D721Med (cell line): ENCODE measurements at regions not wholly inside any gene's neighbourhood (a gene's known extent, or its start where the extent isn't known, plus 50 kb on each side); places are given as distances from the start of the nearest gene placed in this dataset.

Experiments
- DNase-seq: peaks from one replicate; pipeline ENCODE4 v3.0.0; 2011; ENCODE audit warnings: low spot score; ENCODE audit not compliant: insufficient read length
- FAIRE-seq: peaks from 2 replicates; lab custom pipeline; 2011; peaks lifted over from hg19 to GRCh38; lab: Jason Lieb, UNC
- CTCF ChIP-seq: IDR thresholded peaks from 2 replicates; pipeline ENCODE4 v1.5.1; 2012; ENCODE audit warnings: mild to moderate bottlenecking, control low read depth; ENCODE audit not compliant: insufficient read depth; ENCODE audit errors: missing control alignments

DNA sequence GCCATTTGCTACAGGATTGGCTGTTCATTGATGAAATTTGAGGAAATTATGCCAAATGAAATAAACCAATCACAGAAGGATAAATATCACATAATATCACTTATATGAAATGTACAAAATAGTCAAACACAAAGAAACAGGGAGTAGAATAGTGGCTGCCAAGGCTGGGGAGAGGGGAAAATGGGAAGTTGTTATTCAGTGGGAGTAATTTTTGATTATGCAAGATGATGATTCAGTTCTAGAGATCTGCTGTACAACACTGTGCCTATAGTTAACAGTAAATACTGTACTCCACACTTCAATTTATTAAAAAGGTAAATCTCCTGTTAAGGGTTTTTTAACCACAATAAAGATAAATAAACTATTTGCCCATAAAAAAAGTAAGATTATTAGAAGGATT, 101.1 kb downstream of the TMA16 start:
- no peak for FAIRE-seq
- TF ChIP-seq CTCF, result no peak
- no peak for DNase-seq

DNA sequence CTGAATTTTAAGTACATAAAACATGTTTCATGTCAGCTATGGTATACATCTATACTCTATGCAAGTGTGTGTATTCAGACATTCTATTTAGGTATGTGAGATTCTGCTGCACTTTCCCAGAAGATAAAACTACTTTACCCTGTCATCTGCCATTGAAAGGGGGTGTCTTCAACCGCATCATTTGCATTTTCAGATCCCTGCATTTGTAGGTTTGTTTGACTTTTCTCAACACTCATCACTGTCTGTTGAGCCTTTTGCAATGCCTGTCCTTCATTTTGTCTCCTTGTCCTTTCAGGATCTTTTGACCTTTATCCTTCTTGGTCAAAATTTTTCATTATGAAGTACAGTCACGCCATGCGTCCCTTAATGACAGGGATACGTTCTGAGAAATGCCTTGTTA, 103.5 kb downstream of the TMA16 start:
- DNase-seq, result no peak
- TF ChIP-seq CTCF, result no peak
- no peak for FAIRE-seq

- TF ChIP-seq CTCF, result no peak
- FAIRE-seq (no peak), DNase-seq (no peak)
Measured at GRCh38 chr4:163598489-163598888, 104.0 kb downstream of the TMA16 start.

- no peak for FAIRE-seq
- no peak for TF ChIP-seq CTCF
Measured at GRCh38 chr4:163600727-163601126, 106.2 kb downstream of the TMA16 start.

DNA sequence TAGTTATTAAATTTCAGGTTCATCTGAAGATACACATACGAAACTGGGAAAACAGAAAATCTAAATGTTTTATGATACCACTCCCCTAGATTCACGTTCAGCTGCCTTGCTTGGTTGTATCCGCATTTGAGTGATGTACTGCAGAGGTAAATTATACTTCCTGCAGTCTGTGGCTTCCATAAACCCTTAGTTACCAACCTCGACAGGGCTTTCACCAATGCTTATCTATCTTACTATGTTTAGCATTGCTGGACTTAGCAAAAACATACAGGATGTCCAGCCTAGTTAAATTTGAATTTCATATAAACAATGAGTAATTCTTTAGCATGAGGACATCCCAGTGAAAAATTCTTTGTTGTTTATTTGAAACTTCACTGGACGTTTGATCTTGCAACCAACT, 108.8 kb downstream of the TMA16 start:
- DNase-seq (no peak), FAIRE-seq (no peak)
- TF ChIP-seq CTCF, result no peak

More at GRCh38 chr4:163600727-163601126, 106.2 kb downstream of the TMA16 start:
- DNase-seq, result no peak

GRCh38 chr4:163606896-163607691, 112.6 kb downstream of the TMA16 start:
- no peak for TF ChIP-seq CTCF
- FAIRE-seq, result no peak
- no peak for DNase-seq

DNA sequence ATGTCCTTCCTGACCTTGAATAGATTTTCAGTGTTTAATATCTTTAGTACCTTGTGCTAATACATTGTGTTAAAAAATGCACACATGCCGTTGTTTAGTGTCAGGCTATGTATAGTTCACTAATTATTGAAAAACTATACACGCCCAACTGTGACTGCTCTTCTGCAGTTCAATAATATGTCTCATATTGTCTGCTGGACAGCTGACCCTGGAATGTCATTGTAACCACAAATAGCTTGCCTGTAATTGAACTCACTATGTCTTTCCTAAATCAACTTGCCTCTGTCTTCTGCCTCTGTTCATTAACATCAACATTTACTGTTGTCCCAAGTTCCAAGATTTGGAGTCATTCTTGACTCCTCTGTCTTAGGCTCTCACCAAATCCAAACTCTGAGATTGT, 114.5 kb downstream of the TMA16 start:
- FAIRE-seq (no peak), DNase-seq (no peak)
- no peak for TF ChIP-seq CTCF
